CD4-positive, alpha-beta T cell (primary cell): ENCODE measurements at regions not wholly inside any gene's neighbourhood (a gene's known extent, or its start where the extent isn't known, plus 50 kb on each side); places are given as distances from the start of the nearest gene placed in this dataset.
"Not testable (repeated sequence)": the region's sequence is repeated elsewhere in the genome, so short reads cannot be mapped to it uniquely, and the experiment has no call there.

Experiments used
- ATAC-seq: fragments of 200-7000 bp; cut with Tn5 transposase; one replicate; pipeline ENCODE4 v1.10.0; 2022; ENCODE audit warnings: mild to moderate bottlenecking; ENCODE audit not compliant: poor library complexity
- CTCF ChIA-PET: fragments of 350-600 bp; sonication (Branson Sonifier 250); formaldehyde crosslinking; loops from one replicate; lab custom pipeline; 2021; ENCODE audit warnings: antibody characterized with exemption, inconsistent platforms; lab: Charles Lee
- POLR2A ChIA-PET: fragments of 350-600 bp; sonication (Branson Sonifier 250); formaldehyde crosslinking; loops from one replicate; lab custom pipeline; 2021; ENCODE audit warnings: antibody characterized with exemption, inconsistent platforms; lab: Charles Lee
- DNase-seq, 14 experiments: peaks; one replicate each; pipeline ENCODE4 v3.0.0-alpha.2; 2013 to 2020; ENCODE audit warnings: mixed read lengths in 2 of 14
- H3K27ac ChIP-seq, 2 donors: one replicate each; pipeline versions ENCODE4 v1.5.1 to v1.7.0; 2013; ENCODE audit warnings: low read length in 2 of 2, low read depth in 1 of 2, mild to moderate bottlenecking in 1 of 2
- H3K27me3 ChIP-seq, 2 experiments: 1 replicate in 1 of 2; 2 replicates in 1 of 2; pipeline versions ENCODE4 v1.6.1 to v1.7.0; 2013; ENCODE audit warnings: low read length in 2 of 2, control low read depth in 1 of 2, mild to moderate bottlenecking in 1 of 2, moderate library complexity in 1 of 2; ENCODE audit not compliant: insufficient read depth in 2 of 2, control insufficient read depth in 1 of 2
- H3K36me3 ChIP-seq: one replicate; pipeline ENCODE4 v1.6.1; 2013; ENCODE audit warnings: low read length, control low read depth; ENCODE audit not compliant: insufficient read depth
- H3K4me1 ChIP-seq: one replicate; pipeline ENCODE4 v1.6.1; 2013; ENCODE audit warnings: low read length, control low read depth; ENCODE audit not compliant: insufficient read depth
- H3K4me3 ChIP-seq: one replicate; pipeline ENCODE4 v1.5.1; 2013; ENCODE audit warnings: mild to moderate bottlenecking, low read length, moderate library complexity
- H3K9me3 ChIP-seq, 2 experiments: 1 replicate in 1 of 2; 2 replicates in 1 of 2; pipeline versions ENCODE4 v1.6.1 to v1.7.0; 2013; ENCODE audit warnings: low read length in 2 of 2, mild to moderate bottlenecking in 2 of 2, control low read depth in 1 of 2, moderate library complexity in 1 of 2; ENCODE audit not compliant: control insufficient read depth in 1 of 2, insufficient read depth in 1 of 2
- H3K27ac Mint-ChIP-seq: one replicate; pipeline ENCODE4 v1.8.0; 2020; ENCODE audit warnings: mixed read lengths
- H3K27me3 Mint-ChIP-seq: one replicate; pipeline ENCODE4 v1.8.0; 2021; ENCODE audit warnings: mixed read lengths
- H3K36me3 Mint-ChIP-seq: one replicate; pipeline ENCODE4 v1.8.0; 2021; ENCODE audit warnings: low read depth, mixed read lengths
- H3K4me1 Mint-ChIP-seq: one replicate; pipeline ENCODE4 v1.8.0; 2021; ENCODE audit warnings: low read depth, mixed read lengths
- H3K4me3 Mint-ChIP-seq: one replicate; pipeline ENCODE4 v1.8.0; 2020; ENCODE audit warnings: mild to moderate bottlenecking, mixed read lengths
- H3K9me3 Mint-ChIP-seq: one replicate; pipeline ENCODE4 v1.8.0; 2020; ENCODE audit warnings: mixed read lengths
- intact Hi-C, 2 experiments: fragments of 100-400 bp; cut with DNase I in 1 of 2; cut with micrococcal nuclease in 1 of 2; formaldehyde crosslinking; loops; one replicate each; pipeline versions ENCODE4 v1.15.1 to v1.9.0; 2023 to 2025; cut with DNase I, micrococcal nuclease
- TF ChIP-seq, protein P1 (sequence below): fragments of 200-600 bp; IDR thresholded peaks from one replicate; pipeline ENCODE4 v1.8.0; 2022; ENCODE audit warnings: antibody characterized with exemption, mild to moderate bottlenecking

GRCh38 chr9:113737517-113738271 lies 138.4 kb upstream of the ZNF618 start:
- no peak overlapping the region for H3K27ac Mint-ChIP-seq

DNA sequence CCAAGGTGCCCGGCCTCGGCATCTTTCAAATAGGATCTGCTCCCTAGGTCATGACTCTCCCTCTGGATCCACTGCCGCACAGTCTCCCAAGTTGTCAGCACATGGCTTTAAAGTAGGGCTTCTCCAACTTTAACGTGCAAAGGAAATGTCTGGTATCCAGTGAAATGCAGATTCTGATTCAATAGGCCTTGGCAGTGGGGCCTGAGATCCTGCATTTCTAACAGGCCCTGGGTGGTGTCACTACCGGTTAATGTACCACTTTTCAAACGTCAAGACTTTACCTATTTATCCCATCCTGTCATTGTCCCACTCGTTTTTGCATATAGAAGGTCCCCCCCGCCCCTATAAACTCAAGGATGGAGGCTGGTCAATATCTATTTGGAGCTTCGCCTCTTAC lies 137.6 kb upstream of the ZNF618 start:
- Mint-ChIP-seq H3K27ac (no peak overlapping the region), H3K4me3 (no peak overlapping the region), H3K27me3 (peaks cover 41% of the 10 kb centered on the region), H3K9me3 (peaks cover 3% of the 10 kb centered on the region), H3K4me1 (no peaks in the 10 kb centered on the region), H3K36me3 (no peaks in the 10 kb centered on the region)
- intact Hi-C loops, result no loop called here
- DNase-seq (no peak), ATAC-seq (no peak)
- H3K4me1 ChIP-seq, result no peaks in the 10 kb centered on the region
- H3K9me3 ChIP-seq, result peaks cover 0 to 10% of the 10 kb centered on the region in 2 experiments
- no peaks in the 10 kb centered on the region for H3K27me3 ChIP-seq
- TF ChIP-seq, protein P1, sequence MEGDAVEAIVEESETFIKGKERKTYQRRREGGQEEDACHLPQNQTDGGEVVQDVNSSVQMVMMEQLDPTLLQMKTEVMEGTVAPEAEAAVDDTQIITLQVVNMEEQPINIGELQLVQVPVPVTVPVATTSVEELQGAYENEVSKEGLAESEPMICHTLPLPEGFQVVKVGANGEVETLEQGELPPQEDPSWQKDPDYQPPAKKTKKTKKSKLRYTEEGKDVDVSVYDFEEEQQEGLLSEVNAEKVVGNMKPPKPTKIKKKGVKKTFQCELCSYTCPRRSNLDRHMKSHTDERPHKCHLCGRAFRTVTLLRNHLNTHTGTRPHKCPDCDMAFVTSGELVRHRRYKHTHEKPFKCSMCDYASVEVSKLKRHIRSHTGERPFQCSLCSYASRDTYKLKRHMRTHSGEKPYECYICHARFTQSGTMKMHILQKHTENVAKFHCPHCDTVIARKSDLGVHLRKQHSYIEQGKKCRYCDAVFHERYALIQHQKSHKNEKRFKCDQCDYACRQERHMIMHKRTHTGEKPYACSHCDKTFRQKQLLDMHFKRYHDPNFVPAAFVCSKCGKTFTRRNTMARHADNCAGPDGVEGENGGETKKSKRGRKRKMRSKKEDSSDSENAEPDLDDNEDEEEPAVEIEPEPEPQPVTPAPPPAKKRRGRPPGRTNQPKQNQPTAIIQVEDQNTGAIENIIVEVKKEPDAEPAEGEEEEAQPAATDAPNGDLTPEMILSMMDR, result no peak
- H3K27ac ChIP-seq, result no peak overlapping the region
- no peak overlapping the region for H3K4me3 ChIP-seq
- CTCF ChIA-PET, result no interaction called here
- POLR2A ChIA-PET, result no interaction called here
- H3K36me3 ChIP-seq, result no peaks in the 10 kb centered on the region

More at GRCh38 chr9:113737517-113738271, 138.4 kb upstream of the ZNF618 start:
- Mint-ChIP-seq H3K4me1 (no peaks in the 10 kb centered on the region), H3K27me3 (peaks cover 41% of the 10 kb centered on the region), H3K36me3 (no peaks in the 10 kb centered on the region), H3K4me3 (no peak overlapping the region), H3K9me3 (no peaks in the 10 kb centered on the region)
- ChIA-PET CTCF (no interaction called here), POLR2A (no interaction called here)
- no peaks in the 10 kb centered on the region for H3K27me3 ChIP-seq
- TF ChIP-seq, protein P1, result peak; percentile 22
- peak in 3 of 14 experiments; percentile 20 to 31 (median 23) for DNase-seq
- H3K4me3 ChIP-seq, result no peak overlapping the region
- H3K27ac ChIP-seq, result no peak overlapping the region
- no peaks in the 10 kb centered on the region for H3K36me3 ChIP-seq
- intact Hi-C loops, result no loop called here
- no peaks in the 10 kb centered on the region for H3K4me1 ChIP-seq
- ATAC-seq, result no peak
- H3K9me3 ChIP-seq, result peaks cover 0 to 10% of the 10 kb centered on the region in 2 experiments

GRCh38 chr9:113738893-113739604 lies 137.1 kb upstream of the ZNF618 start:
- TF ChIP-seq, protein P1, result no peak
- no peaks in the 10 kb centered on the region for H3K36me3 Mint-ChIP-seq
- no peak overlapping the region for H3K27ac ChIP-seq
- H3K9me3 Mint-ChIP-seq, result peaks cover 3% of the 10 kb centered on the region
- H3K27me3 Mint-ChIP-seq, result peaks cover 38% of the 10 kb centered on the region
- ChIA-PET CTCF (no interaction called here), POLR2A (no interaction called here)
- H3K36me3 ChIP-seq, result no peaks in the 10 kb centered on the region
- intact Hi-C loops, result no loop called here
- ATAC-seq, result no peak
- DNase-seq, result peak in 1 of 14 experiments; percentile 25
- no peaks in the 10 kb centered on the region for H3K27me3 ChIP-seq
- peaks cover 0 to 7% of the 10 kb centered on the region in 2 experiments for H3K9me3 ChIP-seq
- H3K4me1 ChIP-seq, result no peaks in the 10 kb centered on the region
- no peak overlapping the region for H3K4me3 ChIP-seq
- H3K4me3 Mint-ChIP-seq, result no peak overlapping the region
- no peaks in the 10 kb centered on the region for H3K4me1 Mint-ChIP-seq
- no peak overlapping the region for H3K27ac Mint-ChIP-seq

GRCh38 chr9:113739605-113740507 lies 136.3 kb upstream of the ZNF618 start:
- CTCF ChIA-PET, H3K9me3 ChIP-seq, H3K9me3 Mint-ChIP-seq, H3K4me1 ChIP-seq, H3K36me3 ChIP-seq, ATAC-seq, H3K4me1 Mint-ChIP-seq, intact Hi-C loops, H3K27ac Mint-ChIP-seq, DNase-seq, H3K36me3 Mint-ChIP-seq, H3K4me3 ChIP-seq, H3K4me3 Mint-ChIP-seq, H3K27ac ChIP-seq, POLR2A ChIA-PET, H3K27me3 ChIP-seq: not testable (repeated sequence)
- peaks cover 33% of the 10 kb centered on the region for H3K27me3 Mint-ChIP-seq
